ENCODE measurements at regions not wholly inside any gene's neighbourhood (a gene's known extent, or its start where the extent isn't known, plus 50 kb on each side); places are given as distances from the start of the nearest gene placed in this dataset.

GRCh38 chr13:22599156-22599555, 581.6 kb upstream of the SGCG start:
- Histone ChIP-seq H3K9me3 (ENCODE audit: severe bottlenecking) (no peaks in the 10 kb centered on the region), H3K27ac (ENCODE audit: poor library complexity, severe bottlenecking) (no peak overlapping the region), H3K4me1 (ENCODE audit: insufficient read depth, poor library complexity, severe bottlenecking) (no peaks in the 10 kb centered on the region), H3K27me3 (ENCODE audit: insufficient read depth, poor library complexity, severe bottlenecking) (peaks cover 20% of the 10 kb centered on the region), H3K4me3 (ENCODE audit: severe bottlenecking) (no peak overlapping the region), H3K36me3 (ENCODE audit: low read depth) (no peaks in the 10 kb centered on the region)
- ATAC-seq (ENCODE audit: low read depth), result no peak
- no peak for DNase-seq (ENCODE audit: low spot score)
- no peak for TF ChIP-seq CTCF (IDR thresholded peaks at IDR 0.05; ENCODE audit: poor library complexity, severe bottlenecking)

GRCh38 chr13:22618002-22618401, 562.8 kb upstream of the SGCG start:
- DNase-seq (ENCODE audit: low spot score) (no peak), ATAC-seq (ENCODE audit: low read depth) (no peak)
- Histone ChIP-seq H3K4me3 (ENCODE audit: severe bottlenecking) (no peak overlapping the region), H3K36me3 (ENCODE audit: low read depth) (no peaks in the 10 kb centered on the region), H3K4me1 (ENCODE audit: insufficient read depth, poor library complexity, severe bottlenecking) (no peaks in the 10 kb centered on the region), H3K27ac (ENCODE audit: poor library complexity, severe bottlenecking) (no peak overlapping the region), H3K27me3 (ENCODE audit: insufficient read depth, poor library complexity, severe bottlenecking) (no peaks in the 10 kb centered on the region), H3K9me3 (ENCODE audit: severe bottlenecking) (no peaks in the 10 kb centered on the region)
- TF ChIP-seq CTCF (IDR thresholded peaks at IDR 0.05; ENCODE audit: poor library complexity, severe bottlenecking), result no peak

- no peak for ATAC-seq (ENCODE audit: low read depth)
- DNase-seq (ENCODE audit: low spot score), result no peak
Measured at GRCh38 chr13:22625691-22626090, 555.1 kb upstream of the SGCG start.

GRCh38 chr13:22629374-22629773, 551.4 kb upstream of the SGCG start:
- Histone ChIP-seq H3K27ac (ENCODE audit: poor library complexity, severe bottlenecking) (no peak overlapping the region), H3K36me3 (ENCODE audit: low read depth) (no peaks in the 10 kb centered on the region), H3K4me3 (ENCODE audit: severe bottlenecking) (no peak overlapping the region), H3K27me3 (ENCODE audit: insufficient read depth, poor library complexity, severe bottlenecking) (no peaks in the 10 kb centered on the region), H3K4me1 (ENCODE audit: insufficient read depth, poor library complexity, severe bottlenecking) (no peaks in the 10 kb centered on the region), H3K9me3 (ENCODE audit: severe bottlenecking) (no peaks in the 10 kb centered on the region)
- TF ChIP-seq CTCF (IDR thresholded peaks at IDR 0.05; ENCODE audit: poor library complexity, severe bottlenecking), result no peak
- ATAC-seq (ENCODE audit: low read depth) (no peak), DNase-seq (ENCODE audit: low spot score) (no peak)

More at GRCh38 chr13:22625691-22626090, 555.1 kb upstream of the SGCG start:
- Histone ChIP-seq H3K36me3 (ENCODE audit: low read depth) (no peaks in the 10 kb centered on the region), H3K9me3 (ENCODE audit: severe bottlenecking) (no peaks in the 10 kb centered on the region), H3K4me3 (ENCODE audit: severe bottlenecking) (no peak overlapping the region), H3K27ac (ENCODE audit: poor library complexity, severe bottlenecking) (no peak overlapping the region), H3K4me1 (ENCODE audit: insufficient read depth, poor library complexity, severe bottlenecking) (no peaks in the 10 kb centered on the region), H3K27me3 (ENCODE audit: insufficient read depth, poor library complexity, severe bottlenecking) (no peaks in the 10 kb centered on the region)
- no peak for TF ChIP-seq CTCF (IDR thresholded peaks at IDR 0.05; ENCODE audit: poor library complexity, severe bottlenecking)

DNA sequence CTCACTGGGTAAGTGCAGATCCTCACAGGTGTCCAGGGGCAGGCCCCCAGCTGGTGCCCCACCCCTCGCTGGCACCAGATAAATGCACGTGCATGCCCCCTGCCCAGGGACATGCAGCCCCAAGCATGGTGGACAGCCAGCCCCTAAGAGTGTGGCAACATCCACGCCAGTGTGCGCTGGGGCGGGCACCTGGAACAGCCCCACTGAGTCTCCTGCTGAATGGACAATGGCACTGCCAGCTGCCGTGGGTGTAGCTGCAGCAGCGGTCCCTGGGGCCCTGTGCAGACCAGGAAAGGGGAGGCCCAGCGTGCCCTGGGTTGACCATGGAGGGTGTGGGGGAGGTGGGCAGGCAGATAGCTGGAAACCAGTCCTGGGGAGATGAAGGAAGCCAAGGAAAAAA, 538.7 kb upstream of the SGCG start:
- DNase-seq (ENCODE audit: low spot score), result no peak

More for the DNA sequence above, 538.7 kb upstream of the SGCG start:
- Histone ChIP-seq H3K27ac (ENCODE audit: poor library complexity, severe bottlenecking) (no peak overlapping the region), H3K4me3 (ENCODE audit: severe bottlenecking) (no peak overlapping the region), H3K36me3 (ENCODE audit: low read depth) (no peaks in the 10 kb centered on the region), H3K9me3 (ENCODE audit: severe bottlenecking) (no peaks in the 10 kb centered on the region), H3K4me1 (ENCODE audit: insufficient read depth, poor library complexity, severe bottlenecking) (no peaks in the 10 kb centered on the region), H3K27me3 (ENCODE audit: insufficient read depth, poor library complexity, severe bottlenecking) (peaks cover 38% of the 10 kb centered on the region)
- ATAC-seq (ENCODE audit: low read depth), result no peak
- TF ChIP-seq CTCF (IDR thresholded peaks at IDR 0.05; ENCODE audit: poor library complexity, severe bottlenecking), result no peak
